ENCODE measurements at regions not wholly inside any gene's neighbourhood (a gene's known extent, or its start where the extent isn't known, plus 50 kb on each side); places are given as distances from the start of the nearest gene placed in this dataset.

GRCh38 chr6:159510141-159510540 lies 182.9 kb downstream of the SOD2 start:
- DNase-seq: no peak
- TF ChIP-seq POLR2A (IDR thresholded peaks at IDR 0.05): no peak
- no peak for TF ChIP-seq CTCF (IDR thresholded peaks at IDR 0.05)
- no peaks in the 10 kb centered on the region for H3K27me3 ChIP-seq

GRCh38 chr6:159508931-159509330 lies 184.1 kb downstream of the SOD2 start:
- H3K27me3 ChIP-seq: no peaks in the 10 kb centered on the region
- no peaks in the 10 kb centered on the region for H3K9me3 ChIP-seq
- no peak overlapping the region for H3K4me3 ChIP-seq
- H3K4me1 ChIP-seq: no peaks in the 10 kb centered on the region
- no peaks in the 10 kb centered on the region for H3K36me3 ChIP-seq
- intact Hi-C loops (cut with DNase I; ENCODE audit: low total_unique reads): no loop called here
- H3K27ac ChIP-seq: no peak overlapping the region
- TF ChIP-seq POLR2A (IDR thresholded peaks at IDR 0.05): no peak
- TF ChIP-seq CTCF (IDR thresholded peaks at IDR 0.05): no peak
- no peak for DNase-seq

More at GRCh38 chr6:159510141-159510540, 182.9 kb downstream of the SOD2 start:
- H3K4me3 ChIP-seq: no peak overlapping the region
- H3K9me3 ChIP-seq: no peaks in the 10 kb centered on the region
- H3K4me1 ChIP-seq: no peaks in the 10 kb centered on the region
- no peak overlapping the region for H3K27ac ChIP-seq
- intact Hi-C loops (cut with DNase I; ENCODE audit: low total_unique reads): no loop called here
- no peaks in the 10 kb centered on the region for H3K36me3 ChIP-seq

- Histone ChIP-seq H3K4me1 (no peaks in the 10 kb centered on the region), H3K27me3 (no peaks in the 10 kb centered on the region), H3K4me3 (no peak overlapping the region), H3K27ac (no peak overlapping the region), H3K9me3 (no peaks in the 10 kb centered on the region), H3K36me3 (no peaks in the 10 kb centered on the region)
- no peak for DNase-seq
- TF ChIP-seq CTCF (IDR thresholded peaks at IDR 0.05) (no peak), POLR2A (IDR thresholded peaks at IDR 0.05) (no peak)
- intact Hi-C loops (cut with DNase I; ENCODE audit: low total_unique reads): no loop called here
Observed at GRCh38 chr6:159506048-159506447, 187.0 kb downstream of the SOD2 start.

- no peak for DNase-seq
- intact Hi-C loops (cut with DNase I; ENCODE audit: low total_unique reads): no loop called here
- no peak for TF ChIP-seq POLR2A (IDR thresholded peaks at IDR 0.05)
- no peak for TF ChIP-seq CTCF (IDR thresholded peaks at IDR 0.05)
- Histone ChIP-seq H3K36me3 (no peaks in the 10 kb centered on the region), H3K27me3 (no peaks in the 10 kb centered on the region), H3K4me1 (no peaks in the 10 kb centered on the region), H3K4me3 (no peak overlapping the region), H3K9me3 (no peaks in the 10 kb centered on the region), H3K27ac (no peak overlapping the region)
Observed at GRCh38 chr6:159505140-159505922, 187.7 kb downstream of the SOD2 start.

GRCh38 chr6:159501558-159501957 lies 191.5 kb downstream of the SOD2 start:
- TF ChIP-seq CTCF (IDR thresholded peaks at IDR 0.05) (no peak), POLR2A (IDR thresholded peaks at IDR 0.05) (no peak)
- Histone ChIP-seq H3K9me3 (no peaks in the 10 kb centered on the region), H3K4me3 (no peak overlapping the region), H3K36me3 (no peaks in the 10 kb centered on the region), H3K27me3 (no peaks in the 10 kb centered on the region), H3K27ac (no peak overlapping the region), H3K4me1 (no peaks in the 10 kb centered on the region)
- intact Hi-C loops (cut with DNase I; ENCODE audit: low total_unique reads): no loop called here
- DNase-seq: no peak
